ENCODE measurements at regions not wholly inside any gene's neighbourhood (a gene's known extent, or its start where the extent isn't known, plus 50 kb on each side); places are given as distances from the start of the nearest gene placed in this dataset.

DNA sequence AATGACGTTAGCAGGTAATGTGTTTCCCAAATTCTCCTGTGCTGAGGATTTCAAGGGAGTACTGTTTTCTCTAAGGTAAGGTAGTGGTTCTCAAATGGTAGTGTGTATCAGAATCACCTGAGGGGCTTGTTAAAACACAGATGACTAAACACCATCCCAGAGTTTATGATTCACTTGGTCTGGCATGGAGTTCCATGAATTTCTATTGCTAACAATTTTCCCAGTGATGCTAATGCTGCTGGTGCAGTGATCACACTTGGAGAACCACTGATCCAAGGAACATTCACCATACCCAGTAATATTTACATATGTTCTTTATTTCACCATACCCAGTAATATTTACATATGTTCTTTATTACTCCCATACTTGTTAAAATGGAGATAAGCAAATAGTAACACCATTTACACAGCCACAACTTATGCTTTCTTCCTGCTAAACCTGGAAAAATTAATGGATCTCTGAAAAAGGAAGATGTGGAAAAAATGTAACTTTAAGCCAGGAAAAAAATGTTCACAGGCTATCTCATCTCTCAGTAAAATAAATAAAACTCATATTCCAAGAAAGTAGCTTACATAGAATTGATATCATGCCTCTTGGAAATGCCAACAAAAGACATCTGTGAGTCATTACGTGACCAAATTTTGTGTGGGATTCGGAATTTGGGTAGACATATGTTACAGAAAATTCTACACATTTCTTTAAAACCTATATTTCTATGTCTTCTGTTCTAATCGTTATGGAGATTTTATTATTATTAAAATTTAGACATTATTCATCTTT is 129.5 kb downstream of the MMUT start:
- TF ChIP-seq OSR1 (CRISPR knock-in tag; IDR thresholded peaks at IDR 0.05), result no peak
- TF ChIP-seq, protein P1, sequence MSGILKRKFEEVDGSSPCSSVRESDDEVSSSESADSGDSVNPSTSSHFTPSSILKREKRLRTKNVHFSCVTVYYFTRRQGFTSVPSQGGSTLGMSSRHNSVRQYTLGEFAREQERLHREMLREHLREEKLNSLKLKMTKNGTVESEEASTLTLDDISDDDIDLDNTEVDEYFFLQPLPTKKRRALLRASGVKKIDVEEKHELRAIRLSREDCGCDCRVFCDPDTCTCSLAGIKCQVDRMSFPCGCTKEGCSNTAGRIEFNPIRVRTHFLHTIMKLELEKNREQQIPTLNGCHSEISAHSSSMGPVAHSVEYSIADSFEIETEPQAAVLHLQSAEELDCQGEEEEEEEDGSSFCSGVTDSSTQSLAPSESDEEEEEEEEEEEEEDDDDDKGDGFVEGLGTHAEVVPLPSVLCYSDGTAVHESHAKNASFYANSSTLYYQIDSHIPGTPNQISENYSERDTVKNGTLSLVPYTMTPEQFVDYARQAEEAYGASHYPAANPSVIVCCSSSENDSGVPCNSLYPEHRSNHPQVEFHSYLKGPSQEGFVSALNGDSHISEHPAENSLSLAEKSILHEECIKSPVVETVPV (CRISPR knock-in tag; IDR thresholded peaks at IDR 0.05), result no peak
- no peak for TF ChIP-seq ZFP30 (CRISPR knock-in tag; IDR thresholded peaks at IDR 0.05)
- TF ChIP-seq, protein P2, sequence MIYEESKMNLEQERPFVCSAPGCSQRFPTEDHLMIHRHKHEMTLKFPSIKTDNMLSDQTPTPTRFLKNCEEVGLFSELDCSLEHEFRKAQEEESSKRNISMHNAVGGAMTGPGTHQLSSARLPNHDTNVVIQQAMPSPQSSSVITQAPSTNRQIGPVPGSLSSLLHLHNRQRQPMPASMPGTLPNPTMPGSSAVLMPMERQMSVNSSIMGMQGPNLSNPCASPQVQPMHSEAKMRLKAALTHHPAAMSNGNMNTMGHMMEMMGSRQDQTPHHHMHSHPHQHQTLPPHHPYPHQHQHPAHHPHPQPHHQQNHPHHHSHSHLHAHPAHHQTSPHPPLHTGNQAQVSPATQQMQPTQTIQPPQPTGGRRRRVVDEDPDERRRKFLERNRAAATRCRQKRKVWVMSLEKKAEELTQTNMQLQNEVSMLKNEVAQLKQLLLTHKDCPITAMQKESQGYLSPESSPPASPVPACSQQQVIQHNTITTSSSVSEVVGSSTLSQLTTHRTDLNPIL (CRISPR knock-in tag; IDR thresholded peaks at IDR 0.05; ENCODE audit: low read depth), result no peak
- TF ChIP-seq ZFP3 (CRISPR knock-in tag; IDR thresholded peaks at IDR 0.05), result no peak
- TF ChIP-seq, protein P3, sequence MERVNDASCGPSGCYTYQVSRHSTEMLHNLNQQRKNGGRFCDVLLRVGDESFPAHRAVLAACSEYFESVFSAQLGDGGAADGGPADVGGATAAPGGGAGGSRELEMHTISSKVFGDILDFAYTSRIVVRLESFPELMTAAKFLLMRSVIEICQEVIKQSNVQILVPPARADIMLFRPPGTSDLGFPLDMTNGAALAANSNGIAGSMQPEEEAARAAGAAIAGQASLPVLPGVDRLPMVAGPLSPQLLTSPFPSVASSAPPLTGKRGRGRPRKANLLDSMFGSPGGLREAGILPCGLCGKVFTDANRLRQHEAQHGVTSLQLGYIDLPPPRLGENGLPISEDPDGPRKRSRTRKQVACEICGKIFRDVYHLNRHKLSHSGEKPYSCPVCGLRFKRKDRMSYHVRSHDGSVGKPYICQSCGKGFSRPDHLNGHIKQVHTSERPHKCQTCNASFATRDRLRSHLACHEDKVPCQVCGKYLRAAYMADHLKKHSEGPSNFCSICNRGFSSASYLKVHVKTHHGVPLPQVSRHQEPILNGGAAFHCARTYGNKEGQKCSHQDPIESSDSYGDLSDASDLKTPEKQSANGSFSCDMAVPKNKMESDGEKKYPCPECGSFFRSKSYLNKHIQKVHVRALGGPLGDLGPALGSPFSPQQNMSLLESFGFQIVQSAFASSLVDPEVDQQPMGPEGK (CRISPR knock-in tag; IDR thresholded peaks at IDR 0.05; ENCODE audit: borderline replicate concordance), result no peak
- TF ChIP-seq RARB (CRISPR knock-in tag; IDR thresholded peaks at IDR 0.05), result no peak
- TF ChIP-seq BACH2 (CRISPR knock-in tag; IDR thresholded peaks at IDR 0.05; ENCODE audit: borderline replicate concordance), result no peak
- no peak for TF ChIP-seq ARNTL (CRISPR knock-in tag; IDR thresholded peaks at IDR 0.05; ENCODE audit: borderline replicate concordance, low read depth)
- no peak for TF ChIP-seq PPARA (CRISPR knock-in tag; IDR thresholded peaks at IDR 0.05; ENCODE audit: borderline replicate concordance)
- no peak for TF ChIP-seq ZNF565 (CRISPR knock-in tag; conservative IDR thresholded peaks at IDR 0.05; ENCODE audit: low read depth)
- TF ChIP-seq, protein P4, sequence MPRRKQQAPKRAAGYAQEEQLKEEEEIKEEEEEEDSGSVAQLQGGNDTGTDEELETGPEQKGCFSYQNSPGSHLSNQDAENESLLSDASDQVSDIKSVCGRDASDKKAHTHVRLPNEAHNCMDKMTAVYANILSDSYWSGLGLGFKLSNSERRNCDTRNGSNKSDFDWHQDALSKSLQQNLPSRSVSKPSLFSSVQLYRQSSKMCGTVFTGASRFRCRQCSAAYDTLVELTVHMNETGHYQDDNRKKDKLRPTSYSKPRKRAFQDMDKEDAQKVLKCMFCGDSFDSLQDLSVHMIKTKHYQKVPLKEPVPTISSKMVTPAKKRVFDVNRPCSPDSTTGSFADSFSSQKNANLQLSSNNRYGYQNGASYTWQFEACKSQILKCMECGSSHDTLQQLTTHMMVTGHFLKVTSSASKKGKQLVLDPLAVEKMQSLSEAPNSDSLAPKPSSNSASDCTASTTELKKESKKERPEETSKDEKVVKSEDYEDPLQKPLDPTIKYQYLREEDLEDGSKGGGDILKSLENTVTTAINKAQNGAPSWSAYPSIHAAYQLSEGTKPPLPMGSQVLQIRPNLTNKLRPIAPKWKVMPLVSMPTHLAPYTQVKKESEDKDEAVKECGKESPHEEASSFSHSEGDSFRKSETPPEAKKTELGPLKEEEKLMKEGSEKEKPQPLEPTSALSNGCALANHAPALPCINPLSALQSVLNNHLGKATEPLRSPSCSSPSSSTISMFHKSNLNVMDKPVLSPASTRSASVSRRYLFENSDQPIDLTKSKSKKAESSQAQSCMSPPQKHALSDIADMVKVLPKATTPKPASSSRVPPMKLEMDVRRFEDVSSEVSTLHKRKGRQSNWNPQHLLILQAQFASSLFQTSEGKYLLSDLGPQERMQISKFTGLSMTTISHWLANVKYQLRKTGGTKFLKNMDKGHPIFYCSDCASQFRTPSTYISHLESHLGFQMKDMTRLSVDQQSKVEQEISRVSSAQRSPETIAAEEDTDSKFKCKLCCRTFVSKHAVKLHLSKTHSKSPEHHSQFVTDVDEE (CRISPR knock-in tag; IDR thresholded peaks at IDR 0.05), result no peak
- TF ChIP-seq, protein P5, sequence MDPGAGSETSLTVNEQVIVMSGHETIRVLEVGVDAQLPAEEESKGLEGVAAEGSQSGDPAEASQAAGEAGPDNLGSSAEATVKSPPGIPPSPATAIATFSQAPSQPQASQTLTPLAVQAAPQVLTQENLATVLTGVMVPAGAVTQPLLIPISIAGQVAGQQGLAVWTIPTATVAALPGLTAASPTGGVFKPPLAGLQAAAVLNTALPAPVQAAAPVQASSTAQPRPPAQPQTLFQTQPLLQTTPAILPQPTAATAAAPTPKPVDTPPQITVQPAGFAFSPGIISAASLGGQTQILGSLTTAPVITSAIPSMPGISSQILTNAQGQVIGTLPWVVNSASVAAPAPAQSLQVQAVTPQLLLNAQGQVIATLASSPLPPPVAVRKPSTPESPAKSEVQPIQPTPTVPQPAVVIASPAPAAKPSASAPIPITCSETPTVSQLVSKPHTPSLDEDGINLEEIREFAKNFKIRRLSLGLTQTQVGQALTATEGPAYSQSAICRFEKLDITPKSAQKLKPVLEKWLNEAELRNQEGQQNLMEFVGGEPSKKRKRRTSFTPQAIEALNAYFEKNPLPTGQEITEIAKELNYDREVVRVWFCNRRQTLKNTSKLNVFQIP (CRISPR knock-in tag; IDR thresholded peaks at IDR 0.05; ENCODE audit: borderline replicate concordance, low read depth), result no peak
- no peak for TF ChIP-seq CSDC2 (CRISPR knock-in tag; IDR thresholded peaks at IDR 0.05)

Data from SK-N-SH treated with all-trans-retinoic acid at 6 μM for 48 hours (cell line).